GM23338 (cell line): ENCODE measurements at regions not wholly inside any gene's neighbourhood (a gene's known extent, or its start where the extent isn't known, plus 50 kb on each side); places are given as distances from the start of the nearest gene placed in this dataset.

Source experiments
- ATAC-seq: fragments of 200-7000 bp; cut with Tn5 transposase; 3 replicates; pipeline ENCODE4 v1.9.1; 2020
- DNase-seq: peaks from one replicate; pipeline ENCODE4 v3.0.0-alpha.2; 2015; ENCODE audit warnings: low spot score
- H2AFZ ChIP-seq: fragments of 200-600 bp; sonication (generic); 2 replicates; pipeline ENCODE4 v1.8.0; 2016; ENCODE audit warnings: antibody characterized with exemption, mild to moderate bottlenecking, moderate library complexity
- H3F3A ChIP-seq: fragments of 200-600 bp; sonication (generic); replicated peaks from 2 replicates; pipeline ENCODE4 v1.8.0; 2017; ENCODE audit warnings: antibody characterized with exemption, mixed run types, low read depth
- H3K27ac ChIP-seq: fragments of 200-600 bp; sonication (generic); 2 replicates; pipeline ENCODE4 v1.6.1; 2016; ENCODE audit warnings: low read depth
- H3K27me3 ChIP-seq: fragments of 200-600 bp; sonication (generic); 2 replicates; pipeline ENCODE4 v1.8.0; 2016; ENCODE audit warnings: mild to moderate bottlenecking, mixed run types, moderate library complexity; ENCODE audit not compliant: insufficient read depth
- H3K36me3 ChIP-seq: fragments of 200-600 bp; sonication (generic); 2 replicates; pipeline ENCODE4 v1.8.0; 2016; ENCODE audit warnings: mild to moderate bottlenecking; ENCODE audit not compliant: insufficient read depth
- H3K4me1 ChIP-seq: fragments of 200-600 bp; sonication (generic); 2 replicates; pipeline ENCODE4 v1.8.0; 2016; ENCODE audit warnings: mild to moderate bottlenecking, moderate library complexity; ENCODE audit not compliant: insufficient read depth
- H3K4me2 ChIP-seq: fragments of 200-600 bp; sonication (generic); 2 replicates; pipeline ENCODE4 v1.7.1; 2017; ENCODE audit warnings: mixed run types
- H3K4me3 ChIP-seq: fragments of 200-600 bp; sonication (generic); 2 replicates; pipeline ENCODE4 v1.6.1; 2016; ENCODE audit warnings: mixed run types
- H3K79me2 ChIP-seq: fragments of 200-600 bp; sonication (generic); replicated peaks from 2 replicates; pipeline ENCODE4 v1.8.0; 2017; ENCODE audit warnings: mild to moderate bottlenecking; ENCODE audit not compliant: insufficient read depth
- H3K9me2 ChIP-seq: fragments of 200-600 bp; sonication (generic); 2 replicates; pipeline ENCODE4 v1.8.0; 2017; ENCODE audit not compliant: insufficient read depth
- H4K20me1 ChIP-seq: fragments of 200-600 bp; sonication (generic); replicated peaks from 2 replicates; pipeline ENCODE4 v1.8.0; 2017; ENCODE audit warnings: mild to moderate bottlenecking; ENCODE audit not compliant: insufficient read depth
- H3K27ac Mint-ChIP-seq: 2 replicates; pipeline ENCODE4 v1.8.0; 2020; ENCODE audit warnings: inconsistent platforms, mild to moderate bottlenecking, moderate library complexity, mixed read lengths
- H3K27me3 Mint-ChIP-seq: 3 replicates; pipeline ENCODE4 v1.8.0; 2022; ENCODE audit warnings: low read depth, mild to moderate bottlenecking, moderate library complexity, mixed read lengths, inconsistent platforms; ENCODE audit not compliant: insufficient read depth, poor library complexity
- H3K36me3 Mint-ChIP-seq: 3 replicates; pipeline ENCODE4 v1.8.0; 2021; ENCODE audit warnings: low read depth, mild to moderate bottlenecking, inconsistent platforms, moderate library complexity, mixed read lengths
- H3K4me1 Mint-ChIP-seq: 3 replicates; pipeline ENCODE4 v1.8.0; 2020; ENCODE audit warnings: mild to moderate bottlenecking, inconsistent platforms, mixed read lengths
- H3K4me3 Mint-ChIP-seq: 3 replicates; pipeline ENCODE4 v1.8.0; 2021; ENCODE audit warnings: moderate library complexity, mild to moderate bottlenecking, inconsistent platforms, mixed read lengths
- H3K9me3 Mint-ChIP-seq: 3 replicates; pipeline ENCODE4 v1.8.0; 2020; ENCODE audit warnings: moderate library complexity, mild to moderate bottlenecking, inconsistent platforms, mixed read lengths
- CREB1 ChIP-seq: fragments of 250-450 bp; sonication (Bioruptor Pico); IDR thresholded peaks from 2 replicates; pipeline ENCODE4 v1.5.0; 2020; ENCODE audit warnings: low read depth, mild to moderate bottlenecking, moderate library complexity
- EZH2 ChIP-seq: fragments of 200-600 bp; sonication (generic); IDR thresholded peaks from one replicate; pipeline ENCODE4 v1.8.0; 2017; ENCODE audit warnings: antibody characterized with exemption, mild to moderate bottlenecking, low read depth; ENCODE audit not compliant: unreplicated experiment
- EZH2phosphoT487 ChIP-seq: fragments of 200-600 bp; sonication (generic); IDR thresholded peaks from one replicate; pipeline ENCODE4 v1.8.1; 2018; ENCODE audit warnings: antibody characterized with exemption; ENCODE audit not compliant: unreplicated experiment
- JUNB ChIP-seq: IDR thresholded peaks from one replicate; pipeline ENCODE4 v1.6.1; 2016; ENCODE audit warnings: antibody characterized with exemption; ENCODE audit not compliant: unreplicated experiment
- NANOG ChIP-seq: IDR thresholded peaks from 2 replicates; pipeline ENCODE4 v1.6.1; 2016; ENCODE audit warnings: antibody characterized with exemption, borderline replicate concordance
- POLR2AphosphoS5 ChIP-seq: IDR thresholded peaks from 2 replicates; pipeline ENCODE4 v1.6.1; 2016; ENCODE audit warnings: antibody characterized with exemption, low read depth
- STAT1 ChIP-seq: IDR thresholded peaks from one replicate; pipeline ENCODE4 v1.6.1; 2016; ENCODE audit warnings: antibody characterized with exemption; ENCODE audit not compliant: unreplicated experiment
- ZNF114 ChIP-seq: fragments of 250-450 bp; sonication (Bioruptor Pico); IDR thresholded peaks from 2 replicates; pipeline ENCODE4 v1.5.0; 2020; ENCODE audit warnings: mild to moderate bottlenecking, moderate library complexity
- ZNF331 ChIP-seq: fragments of 250-450 bp; sonication (Bioruptor Pico); IDR thresholded peaks from 2 replicates; pipeline ENCODE4 v1.5.0; 2020; ENCODE audit warnings: low read depth, mild to moderate bottlenecking, moderate library complexity
- TF ChIP-seq, protein P1 (sequence below), 2 experiments: fragments of 200-600 bp in 1 of 2; sonication (generic) in 1 of 2; conservative IDR thresholded peaks; 2 replicates each; pipeline versions ENCODE4 v1.5.1 to v1.6.1; 2016 to 2017; ENCODE audit warnings: antibody characterized with exemption in 2 of 2, low read depth in 2 of 2, mild to moderate bottlenecking in 2 of 2, moderate library complexity in 1 of 2
- TF ChIP-seq, protein P2 (sequence below): IDR thresholded peaks from 2 replicates; pipeline ENCODE4 v1.6.1; 2016; ENCODE audit warnings: antibody characterized with exemption
- TF ChIP-seq, protein P3 (sequence below): fragments of 250-450 bp; sonication (Bioruptor Pico); IDR thresholded peaks from 2 replicates; pipeline ENCODE4 v1.5.0; 2020; ENCODE audit warnings: mild to moderate bottlenecking, moderate library complexity
- TF ChIP-seq, protein P4 (sequence below): IDR thresholded peaks from one replicate; pipeline ENCODE4 v1.6.1; 2018; ENCODE audit warnings: antibody characterized with exemption; ENCODE audit not compliant: unreplicated experiment

DNA sequence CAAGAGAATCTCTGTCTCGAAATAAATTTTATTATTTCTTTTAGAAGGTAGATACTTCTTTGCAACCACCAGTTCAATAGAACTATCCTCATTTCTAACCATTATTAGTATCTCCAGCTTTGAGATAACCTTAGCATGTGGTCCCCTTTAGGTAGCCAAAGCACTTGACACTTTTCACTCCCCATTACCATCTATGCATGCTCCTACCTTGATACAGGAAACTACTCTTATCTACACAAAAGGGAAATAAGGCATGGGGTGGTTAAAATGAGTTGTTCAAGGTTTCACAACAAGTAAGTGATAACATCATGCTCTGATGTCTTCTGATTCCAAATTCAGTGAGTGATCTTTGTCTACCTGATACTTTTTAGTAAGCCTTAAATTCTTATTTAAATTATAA is 308.2 kb upstream of the CHORDC1 start:
- Histone ChIP-seq H3K79me2 (no peaks in the 10 kb centered on the region), H4K20me1 (no peaks in the 10 kb centered on the region), H3K4me3 (no peak overlapping the region), H3K36me3 (no peaks in the 10 kb centered on the region), H2AFZ (no peak overlapping the region), H3K4me1 (peaks cover 9% of the 10 kb centered on the region; the same call in 1 of the 2 replicates), H3K27ac (no peak overlapping the region), H3K27me3 (no peaks in the 10 kb centered on the region), H3K9me2 (no peaks in the 10 kb centered on the region; the same call in 1 of the 2 replicates), H3F3A (no peaks in the 10 kb centered on the region), H3K4me2 (no peak overlapping the region)
- no peak overlapping the region for H3K27ac Mint-ChIP-seq
- TF ChIP-seq, protein P1, sequence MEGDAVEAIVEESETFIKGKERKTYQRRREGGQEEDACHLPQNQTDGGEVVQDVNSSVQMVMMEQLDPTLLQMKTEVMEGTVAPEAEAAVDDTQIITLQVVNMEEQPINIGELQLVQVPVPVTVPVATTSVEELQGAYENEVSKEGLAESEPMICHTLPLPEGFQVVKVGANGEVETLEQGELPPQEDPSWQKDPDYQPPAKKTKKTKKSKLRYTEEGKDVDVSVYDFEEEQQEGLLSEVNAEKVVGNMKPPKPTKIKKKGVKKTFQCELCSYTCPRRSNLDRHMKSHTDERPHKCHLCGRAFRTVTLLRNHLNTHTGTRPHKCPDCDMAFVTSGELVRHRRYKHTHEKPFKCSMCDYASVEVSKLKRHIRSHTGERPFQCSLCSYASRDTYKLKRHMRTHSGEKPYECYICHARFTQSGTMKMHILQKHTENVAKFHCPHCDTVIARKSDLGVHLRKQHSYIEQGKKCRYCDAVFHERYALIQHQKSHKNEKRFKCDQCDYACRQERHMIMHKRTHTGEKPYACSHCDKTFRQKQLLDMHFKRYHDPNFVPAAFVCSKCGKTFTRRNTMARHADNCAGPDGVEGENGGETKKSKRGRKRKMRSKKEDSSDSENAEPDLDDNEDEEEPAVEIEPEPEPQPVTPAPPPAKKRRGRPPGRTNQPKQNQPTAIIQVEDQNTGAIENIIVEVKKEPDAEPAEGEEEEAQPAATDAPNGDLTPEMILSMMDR (conservative IDR thresholded peaks at IDR 0.05; ENCODE audit: low read depth in 2 of 2): no peak
- TF ChIP-seq POLR2AphosphoS5 (no peak), ZNF114 (CRISPR knock-in tag) (no peak), STAT1 (no peak), ZNF331 (CRISPR knock-in tag) (no peak), JUNB (no peak), EZH2phosphoT487 (no peak), NANOG (no peak), EZH2 (no peak), CREB1 (no peak)
- TF ChIP-seq, protein P2, sequence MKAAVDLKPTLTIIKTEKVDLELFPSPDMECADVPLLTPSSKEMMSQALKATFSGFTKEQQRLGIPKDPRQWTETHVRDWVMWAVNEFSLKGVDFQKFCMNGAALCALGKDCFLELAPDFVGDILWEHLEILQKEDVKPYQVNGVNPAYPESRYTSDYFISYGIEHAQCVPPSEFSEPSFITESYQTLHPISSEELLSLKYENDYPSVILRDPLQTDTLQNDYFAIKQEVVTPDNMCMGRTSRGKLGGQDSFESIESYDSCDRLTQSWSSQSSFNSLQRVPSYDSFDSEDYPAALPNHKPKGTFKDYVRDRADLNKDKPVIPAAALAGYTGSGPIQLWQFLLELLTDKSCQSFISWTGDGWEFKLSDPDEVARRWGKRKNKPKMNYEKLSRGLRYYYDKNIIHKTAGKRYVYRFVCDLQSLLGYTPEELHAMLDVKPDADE: no peak
- TF ChIP-seq, protein P3, sequence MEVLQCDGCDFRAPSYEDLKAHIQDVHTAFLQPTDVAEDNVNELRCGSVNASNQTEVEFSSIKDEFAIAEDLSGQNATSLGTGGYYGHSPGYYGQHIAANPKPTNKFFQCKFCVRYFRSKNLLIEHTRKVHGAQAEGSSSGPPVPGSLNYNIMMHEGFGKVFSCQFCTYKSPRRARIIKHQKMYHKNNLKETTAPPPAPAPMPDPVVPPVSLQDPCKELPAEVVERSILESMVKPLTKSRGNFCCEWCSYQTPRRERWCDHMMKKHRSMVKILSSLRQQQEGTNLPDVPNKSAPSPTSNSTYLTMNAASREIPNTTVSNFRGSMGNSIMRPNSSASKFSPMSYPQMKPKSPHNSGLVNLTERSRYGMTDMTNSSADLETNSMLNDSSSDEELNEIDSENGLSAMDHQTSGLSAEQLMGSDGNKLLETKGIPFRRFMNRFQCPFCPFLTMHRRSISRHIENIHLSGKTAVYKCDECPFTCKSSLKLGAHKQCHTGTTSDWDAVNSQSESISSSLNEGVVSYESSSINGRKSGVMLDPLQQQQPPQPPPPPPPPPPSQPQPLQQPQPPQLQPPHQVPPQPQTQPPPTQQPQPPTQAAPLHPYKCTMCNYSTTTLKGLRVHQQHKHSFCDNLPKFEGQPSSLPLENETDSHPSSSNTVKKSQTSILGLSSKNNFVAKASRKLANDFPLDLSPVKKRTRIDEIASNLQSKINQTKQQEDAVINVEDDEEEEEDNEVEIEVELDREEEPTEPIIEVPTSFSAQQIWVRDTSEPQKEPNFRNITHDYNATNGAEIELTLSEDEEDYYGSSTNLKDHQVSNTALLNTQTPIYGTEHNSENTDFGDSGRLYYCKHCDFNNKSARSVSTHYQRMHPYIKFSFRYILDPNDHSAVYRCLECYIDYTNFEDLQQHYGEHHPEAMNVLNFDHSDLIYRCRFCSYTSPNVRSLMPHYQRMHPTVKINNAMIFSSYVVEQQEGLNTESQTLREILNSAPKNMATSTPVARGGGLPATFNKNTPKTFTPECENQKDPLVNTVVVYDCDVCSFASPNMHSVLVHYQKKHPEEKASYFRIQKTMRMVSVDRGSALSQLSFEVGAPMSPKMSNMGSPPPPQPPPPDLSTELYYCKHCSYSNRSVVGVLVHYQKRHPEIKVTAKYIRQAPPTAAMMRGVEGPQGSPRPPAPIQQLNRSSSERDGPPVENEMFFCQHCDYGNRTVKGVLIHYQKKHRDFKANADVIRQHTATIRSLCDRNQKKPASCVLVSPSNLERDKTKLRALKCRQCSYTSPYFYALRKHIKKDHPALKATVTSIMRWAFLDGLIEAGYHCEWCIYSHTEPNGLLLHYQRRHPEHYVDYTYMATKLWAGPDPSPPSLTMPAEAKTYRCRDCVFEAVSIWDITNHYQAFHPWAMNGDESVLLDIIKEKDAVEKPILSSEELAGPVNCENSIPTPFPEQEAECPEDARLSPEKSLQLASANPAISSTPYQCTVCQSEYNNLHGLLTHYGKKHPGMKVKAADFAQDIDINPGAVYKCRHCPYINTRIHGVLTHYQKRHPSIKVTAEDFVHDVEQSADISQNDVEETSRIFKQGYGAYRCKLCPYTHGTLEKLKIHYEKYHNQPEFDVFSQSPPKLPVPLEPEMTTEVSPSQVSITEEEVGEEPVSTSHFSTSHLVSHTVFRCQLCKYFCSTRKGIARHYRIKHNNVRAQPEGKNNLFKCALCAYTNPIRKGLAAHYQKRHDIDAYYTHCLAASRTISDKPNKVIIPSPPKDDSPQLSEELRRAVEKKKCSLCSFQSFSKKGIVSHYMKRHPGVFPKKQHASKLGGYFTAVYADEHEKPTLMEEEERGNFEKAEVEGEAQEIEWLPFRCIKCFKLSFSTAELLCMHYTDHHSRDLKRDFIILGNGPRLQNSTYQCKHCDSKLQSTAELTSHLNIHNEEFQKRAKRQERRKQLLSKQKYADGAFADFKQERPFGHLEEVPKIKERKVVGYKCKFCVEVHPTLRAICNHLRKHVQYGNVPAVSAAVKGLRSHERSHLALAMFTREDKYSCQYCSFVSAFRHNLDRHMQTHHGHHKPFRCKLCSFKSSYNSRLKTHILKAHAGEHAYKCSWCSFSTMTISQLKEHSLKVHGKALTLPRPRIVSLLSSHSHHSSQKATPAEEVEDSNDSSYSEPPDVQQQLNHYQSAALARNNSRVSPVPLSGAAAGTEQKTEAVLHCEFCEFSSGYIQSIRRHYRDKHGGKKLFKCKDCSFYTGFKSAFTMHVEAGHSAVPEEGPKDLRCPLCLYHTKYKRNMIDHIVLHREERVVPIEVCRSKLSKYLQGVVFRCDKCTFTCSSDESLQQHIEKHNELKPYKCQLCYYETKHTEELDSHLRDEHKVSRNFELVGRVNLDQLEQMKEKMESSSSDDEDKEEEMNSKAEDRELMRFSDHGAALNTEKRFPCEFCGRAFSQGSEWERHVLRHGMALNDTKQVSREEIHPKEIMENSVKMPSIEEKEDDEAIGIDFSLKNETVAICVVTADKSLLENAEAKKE (CRISPR knock-in tag): no peak
- TF ChIP-seq, protein P4, sequence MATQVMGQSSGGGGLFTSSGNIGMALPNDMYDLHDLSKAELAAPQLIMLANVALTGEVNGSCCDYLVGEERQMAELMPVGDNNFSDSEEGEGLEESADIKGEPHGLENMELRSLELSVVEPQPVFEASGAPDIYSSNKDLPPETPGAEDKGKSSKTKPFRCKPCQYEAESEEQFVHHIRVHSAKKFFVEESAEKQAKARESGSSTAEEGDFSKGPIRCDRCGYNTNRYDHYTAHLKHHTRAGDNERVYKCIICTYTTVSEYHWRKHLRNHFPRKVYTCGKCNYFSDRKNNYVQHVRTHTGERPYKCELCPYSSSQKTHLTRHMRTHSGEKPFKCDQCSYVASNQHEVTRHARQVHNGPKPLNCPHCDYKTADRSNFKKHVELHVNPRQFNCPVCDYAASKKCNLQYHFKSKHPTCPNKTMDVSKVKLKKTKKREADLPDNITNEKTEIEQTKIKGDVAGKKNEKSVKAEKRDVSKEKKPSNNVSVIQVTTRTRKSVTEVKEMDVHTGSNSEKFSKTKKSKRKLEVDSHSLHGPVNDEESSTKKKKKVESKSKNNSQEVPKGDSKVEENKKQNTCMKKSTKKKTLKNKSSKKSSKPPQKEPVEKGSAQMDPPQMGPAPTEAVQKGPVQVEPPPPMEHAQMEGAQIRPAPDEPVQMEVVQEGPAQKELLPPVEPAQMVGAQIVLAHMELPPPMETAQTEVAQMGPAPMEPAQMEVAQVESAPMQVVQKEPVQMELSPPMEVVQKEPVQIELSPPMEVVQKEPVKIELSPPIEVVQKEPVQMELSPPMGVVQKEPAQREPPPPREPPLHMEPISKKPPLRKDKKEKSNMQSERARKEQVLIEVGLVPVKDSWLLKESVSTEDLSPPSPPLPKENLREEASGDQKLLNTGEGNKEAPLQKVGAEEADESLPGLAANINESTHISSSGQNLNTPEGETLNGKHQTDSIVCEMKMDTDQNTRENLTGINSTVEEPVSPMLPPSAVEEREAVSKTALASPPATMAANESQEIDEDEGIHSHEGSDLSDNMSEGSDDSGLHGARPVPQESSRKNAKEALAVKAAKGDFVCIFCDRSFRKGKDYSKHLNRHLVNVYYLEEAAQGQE: no peak
- no peak for ATAC-seq
- no peak for DNase-seq
- H3K36me3 Mint-ChIP-seq: no peaks in the 10 kb centered on the region
- H3K4me1 Mint-ChIP-seq: peaks cover 19% of the 10 kb centered on the region; the same call in 2 of the 3 replicates
- no peaks in the 10 kb centered on the region for H3K9me3 Mint-ChIP-seq
- H3K4me3 Mint-ChIP-seq: no peak overlapping the region
- H3K27me3 Mint-ChIP-seq: peaks cover 2% of the 10 kb centered on the region
